H1 (cell line): ENCODE measurements at regions not wholly inside any gene's neighbourhood (a gene's known extent, or its start where the extent isn't known, plus 50 kb on each side); places are given as distances from the start of the nearest gene placed in this dataset.

Experiments used
- CTCF ChIA-PET: fragments of 300-600 bp; sonication (Branson Sonifier 250); formaldehyde crosslinking; loops from one replicate; lab custom pipeline; 2021; ENCODE audit not compliant: partially characterized antibody; lab: Charles Lee
- POLR2A ChIA-PET: fragments of 300-600 bp; sonication (Branson Sonifier 250); formaldehyde crosslinking; loops from one replicate; lab custom pipeline; 2021; ENCODE audit warnings: inconsistent platforms; ENCODE audit not compliant: partially characterized antibody; lab: Charles Lee
- DNase-seq, 2 experiments: peaks; one replicate each; pipeline versions ENCODE4 v3.0.0 to v3.0.0-alpha.2; 2010 to 2022; ENCODE audit warnings: low spot score in 2 of 2, low read depth in 1 of 2, mixed read lengths in 1 of 2
- FAIRE-seq: peaks from 2 replicates; lab custom pipeline; 2011; peaks lifted over from hg19 to GRCh38; lab: Jason Lieb, UNC
- H2AFZ ChIP-seq: 2 replicates; pipeline ENCODE4 v1.8.1; 2012; ENCODE audit warnings: low read length, inconsistent platforms
- H2AK5ac ChIP-seq: 2 replicates; pipeline ENCODE4 v1.6.1; 2013; ENCODE audit warnings: low read depth, low read length
- H2BK120ac ChIP-seq: replicated peaks from 2 replicates; pipeline ENCODE3; 2013; ENCODE audit warnings: low read depth, low read length, inconsistent platforms
- H2BK12ac ChIP-seq: 2 replicates; pipeline ENCODE4 v1.6.1; 2013; ENCODE audit warnings: low read depth, low read length
- H2BK15ac ChIP-seq: 2 replicates; pipeline ENCODE4 v1.6.1; 2013; ENCODE audit warnings: low read length
- H2BK20ac ChIP-seq: 2 replicates; pipeline ENCODE4 v1.6.1; 2013; ENCODE audit warnings: low read length
- H2BK5ac ChIP-seq: 2 replicates; pipeline ENCODE4 v1.6.1; 2013; ENCODE audit warnings: low read depth, low read length
- H3K14ac ChIP-seq: 2 replicates; pipeline ENCODE4 v1.6.1; 2013; ENCODE audit warnings: inconsistent platforms; ENCODE audit not compliant: insufficient read length
- H3K18ac ChIP-seq: 2 replicates; pipeline ENCODE4 v1.6.1; 2013; ENCODE audit warnings: low read length; ENCODE audit errors: extremely low read depth
- H3K23ac ChIP-seq: 2 replicates; pipeline ENCODE4 v1.6.1; 2013; ENCODE audit warnings: inconsistent platforms; ENCODE audit not compliant: insufficient read length
- H3K23me2 ChIP-seq: 2 replicates; pipeline ENCODE4 v1.6.1; 2013; ENCODE audit warnings: low read depth, low read length
- H3K27ac ChIP-seq: 2 replicates; pipeline ENCODE4 v1.6.1; 2011; ENCODE audit warnings: low read depth, low read length, inconsistent platforms
- H3K27me3 ChIP-seq, 4 experiments: replicated peaks in 1 of 4; 1 replicate in 1 of 4; 2 replicates in 3 of 4; pipeline versions ENCODE4 v1.6.1 to v1.8.1; 2011 to 2013; ENCODE audit warnings: low read length in 3 of 4, mild to moderate bottlenecking in 3 of 4, inconsistent platforms in 2 of 4, mixed read lengths in 2 of 4, moderate library complexity in 1 of 4; ENCODE audit not compliant: control insufficient read depth in 3 of 4, insufficient read depth in 3 of 4; ENCODE audit errors: extremely low read depth in 1 of 4
- H3K36me3 ChIP-seq, 4 experiments: 2 replicates each; pipeline versions ENCODE4 v1.6.1 to v1.8.1; 2011 to 2013; ENCODE audit warnings: mild to moderate bottlenecking in 4 of 4, low read length in 3 of 4, moderate library complexity in 2 of 4, control low read depth in 1 of 4, inconsistent platforms in 1 of 4; ENCODE audit not compliant: insufficient read depth in 4 of 4, control insufficient read depth in 2 of 4
- H3K4ac ChIP-seq: replicated peaks from 2 replicates; pipeline ENCODE3; 2013; ENCODE audit warnings: low read length, low read depth, mixed read lengths, inconsistent platforms; ENCODE audit not compliant: insufficient read length
- H3K4me1 ChIP-seq, 4 experiments: replicated peaks in 1 of 4; 1 replicate in 1 of 4; 2 replicates in 3 of 4; pipeline versions ENCODE4 v1.6.1 to v1.8.1; 2011 to 2013; ENCODE audit warnings: low read length in 3 of 4, inconsistent platforms in 2 of 4, mixed read lengths in 1 of 4; ENCODE audit not compliant: insufficient read depth in 4 of 4, control insufficient read depth in 3 of 4
- H3K4me2 ChIP-seq, 2 experiments: 2 replicates each; pipeline versions ENCODE4 v1.6.1 to v1.8.1; 2011 to 2013; ENCODE audit warnings: low read depth in 2 of 2, low read length in 2 of 2, control low read depth in 1 of 2, inconsistent platforms in 1 of 2, mild to moderate bottlenecking in 1 of 2; ENCODE audit not compliant: insufficient read depth in 1 of 2
- H3K4me3 ChIP-seq, 4 experiments: fragments of 200-600, 300-600 bp in 1 of 4; sonication (generic), shearing (Covaris generic), sonication (Bioruptor Twin) in 1 of 4; 2 replicates each; pipeline versions ENCODE4 v1.5.1 to v1.8.1; 2011 to 2016; ENCODE audit warnings: low read length in 4 of 4, low read depth in 3 of 4, control low read depth in 2 of 4, inconsistent platforms in 2 of 4, mild to moderate bottlenecking in 2 of 4, mixed read lengths in 1 of 4, moderate library complexity in 1 of 4; ENCODE audit not compliant: insufficient read depth in 2 of 4; ENCODE audit errors: extremely low read depth in 1 of 4
- H3K56ac ChIP-seq: replicated peaks from 2 replicates; pipeline ENCODE3; 2013; ENCODE audit warnings: low read depth, mild to moderate bottlenecking, mixed read lengths, low read length, inconsistent platforms; ENCODE audit not compliant: insufficient read length
- H3K79me1 ChIP-seq: 2 replicates; pipeline ENCODE4 v1.6.1; 2013; ENCODE audit warnings: low read depth, low read length, control low read depth
- H3K79me2 ChIP-seq, 2 experiments: 2 replicates each; pipeline versions ENCODE4 v1.6.1 to v1.8.1; 2012 to 2013; ENCODE audit warnings: low read length in 2 of 2, mild to moderate bottlenecking in 2 of 2, inconsistent platforms in 1 of 2; ENCODE audit not compliant: insufficient read depth in 2 of 2, control insufficient read depth in 1 of 2
- H3K9ac ChIP-seq, 4 experiments: replicated peaks in 1 of 4; 1 replicate in 1 of 4; 2 replicates in 3 of 4; pipeline versions ENCODE4 v1.6.1 to v1.8.1; 2011 to 2013; ENCODE audit warnings: low read depth in 3 of 4, low read length in 3 of 4, control low read depth in 2 of 4, mild to moderate bottlenecking in 2 of 4, moderate library complexity in 2 of 4, inconsistent platforms in 1 of 4; ENCODE audit errors: extremely low read depth in 1 of 4
- H3K9me3 ChIP-seq, 2 experiments: 2 replicates each; pipeline versions ENCODE4 v1.6.1 to v1.8.1; 2012 to 2013; ENCODE audit warnings: mild to moderate bottlenecking in 2 of 2, moderate library complexity in 2 of 2, control low read depth in 1 of 2, inconsistent platforms in 1 of 2, low read depth in 1 of 2, low read length in 1 of 2, mixed read lengths in 1 of 2; ENCODE audit not compliant: insufficient read depth in 2 of 2
- H4K20me1 ChIP-seq, 2 experiments: replicated peaks in 1 of 2; 2 replicates each; pipeline versions ENCODE3 to v1.8.1; 2011 to 2013; ENCODE audit warnings: inconsistent platforms in 2 of 2, low read length in 2 of 2, mild to moderate bottlenecking in 1 of 2; ENCODE audit not compliant: insufficient read depth in 2 of 2, control insufficient read depth in 1 of 2
- H4K5ac ChIP-seq: 2 replicates; pipeline ENCODE4 v1.6.1; 2013; ENCODE audit warnings: low read length, low read depth, mixed read lengths, inconsistent platforms; ENCODE audit not compliant: insufficient read length
- H4K8ac ChIP-seq: 2 replicates; pipeline ENCODE4 v1.8.0; 2013; ENCODE audit warnings: mild to moderate bottlenecking, moderate library complexity, low read length, inconsistent platforms; ENCODE audit not compliant: insufficient read depth; ENCODE audit errors: extremely low read depth
- H4K91ac ChIP-seq: replicated peaks from 2 replicates; pipeline ENCODE3; 2013; ENCODE audit warnings: low read length, mixed read lengths, inconsistent platforms; ENCODE audit not compliant: insufficient read length
- ASH2L ChIP-seq: fragments of 200-600, 300-600 bp; sonication (generic); IDR thresholded peaks from one replicate; pipeline ENCODE4 v1.7.1; 2017; ENCODE audit warnings: low read length
- ATF3 ChIP-seq: IDR thresholded peaks from 2 replicates; pipeline ENCODE4 v1.6.1; 2011; ENCODE audit warnings: low read depth, mild to moderate bottlenecking, low read length; ENCODE audit not compliant: insufficient read depth
- KDM1A ChIP-seq: fragments of 200-600, 300-600 bp; sonication (generic); IDR thresholded peaks from 2 replicates; pipeline ENCODE4 v1.7.1; 2016; ENCODE audit warnings: mild to moderate bottlenecking, low read length, borderline replicate concordance
- MAFK ChIP-seq: IDR thresholded peaks from 2 replicates; pipeline ENCODE4 v1.6.1; 2012; ENCODE audit warnings: low read depth, mild to moderate bottlenecking, improper control_type of control experiment, low read length
- RBBP5 ChIP-seq: IDR thresholded peaks from 2 replicates; pipeline ENCODE4 v1.7.1; 2012; ENCODE audit warnings: low read depth, mild to moderate bottlenecking, inconsistent platforms, low read length, moderate library complexity, borderline replicate concordance
- SP1 ChIP-seq: IDR thresholded peaks from 2 replicates; pipeline ENCODE4 v1.6.1; 2011; ENCODE audit warnings: low read depth, low read length
- TEAD4 ChIP-seq: IDR thresholded peaks from 2 replicates; pipeline ENCODE4 v1.6.1; 2012; ENCODE audit warnings: low read depth, low read length, inconsistent platforms, mixed read lengths
- WGBS, 2 experiments: shearing (Covaris generic) in 1 of 2; methylation state at CpG; one replicate each; pipeline versions ENCODE4 v1.1.6 to v1.1.7; 2013 to 2015; ENCODE audit warnings: low lambda C conversion rate in 2 of 2, mixed read lengths in 2 of 2, inconsistent platforms in 1 of 2, low coverage in 1 of 2, missing lambda C conversion rate in 1 of 2; ENCODE audit not compliant: insufficient replicate concordance in 2 of 2, insufficient coverage in 1 of 2, insufficient read length in 1 of 2; ENCODE audit errors: extremely low coverage in 1 of 2, missing lambda C conversion rate in 1 of 2; 5-methylcytosine and 5-hydroxymethylcytosine counted together

GRCh38 chr1:65670518-65670917 is 122.2 kb upstream of the PDE4B start:
- Histone ChIP-seq H3K4me2 (no peak overlapping the region), H4K5ac (no peak overlapping the region), H3K4me3 (no peak overlapping the region), H2BK15ac (no peak overlapping the region), H2BK120ac (no peak overlapping the region), H4K91ac (no peak overlapping the region), H2AFZ (no peak overlapping the region), H3K18ac (no peak overlapping the region), H3K9me3 (no peaks in the 10 kb centered on the region), H3K4me1 (no peaks in the 10 kb centered on the region), H3K23me2 (no peaks in the 10 kb centered on the region), H2BK12ac (no peak overlapping the region), H3K27ac (no peak overlapping the region), H4K20me1 (no peaks in the 10 kb centered on the region), H3K56ac (no peak overlapping the region), H3K27me3 (no peaks in the 10 kb centered on the region), H3K36me3 (no peaks in the 10 kb centered on the region), H3K14ac (no peak overlapping the region), H2AK5ac (no peak overlapping the region), H3K23ac (no peak overlapping the region), H2BK5ac (no peak overlapping the region), H3K79me1 (no peaks in the 10 kb centered on the region), H3K9ac (no peak overlapping the region), H3K79me2 (no peaks in the 10 kb centered on the region), H4K8ac (no peak overlapping the region), H3K4ac (no peak overlapping the region), H2BK20ac (no peak overlapping the region)
- no peak for DNase-seq
- POLR2A ChIA-PET, result no interaction called here
- CTCF ChIA-PET, result interaction anchor here (1.3 kb wide), 1 partner anchor 17 kb away, joined by 5 read pairs; no protein-coding TSS in a partner anchor
- no peak for FAIRE-seq
- 92% methylated on average over 3 of the region's 3 CpGs; no CpG with 5 or more reads in 1 of the 2 experiments for WGBS, 2 experiments
- TF ChIP-seq ATF3 (no peak), TEAD4 (no peak), ASH2L (no peak), KDM1A (no peak), MAFK (no peak), RBBP5 (no peak), SP1 (no peak)
